ENCODE measurements at regions not wholly inside any gene's neighbourhood (a gene's known extent, or its start where the extent isn't known, plus 50 kb on each side); places are given as distances from the start of the nearest gene placed in this dataset.

- no peak overlapping the region for H3K27ac ChIP-seq (ENCODE audit: low read depth, low read length)
- H3K9me3 ChIP-seq (ENCODE audit: control insufficient read depth in 5 of 5, low read length in 5 of 5): peaks cover 0 to 6% (median 4%) of the 10 kb centered on the region in 5 donors
- no peaks in the 10 kb centered on the region for H3K27me3 ChIP-seq (ENCODE audit: control insufficient read depth in 5 of 5, insufficient read depth in 4 of 5, low read length in 5 of 5)
- no peak overlapping the region for H3K9ac ChIP-seq (ENCODE audit: low read length in 5 of 5)
- peaks cover 0 to 12% (median 10%) of the 10 kb centered on the region in 5 donors for H3K4me1 ChIP-seq (ENCODE audit: control insufficient read depth in 5 of 5, insufficient read depth in 5 of 5, low read length in 5 of 5)
- no peak overlapping the region for H3K4me3 ChIP-seq (ENCODE audit: low read depth in 1 of 5, low read length in 5 of 5)
- H3K36me3 ChIP-seq (ENCODE audit: control insufficient read depth in 5 of 5, insufficient read depth in 5 of 5, low read length in 5 of 5): no peaks in the 10 kb centered on the region
These were observed 188.2 kb upstream of the RUNX1 start for GRCh38 chr21:35237287-35237686.

- H3K9ac ChIP-seq (ENCODE audit: low read length in 5 of 5): no peak overlapping the region
- H3K4me3 ChIP-seq (ENCODE audit: low read depth in 1 of 5, low read length in 5 of 5): no peak overlapping the region
- no peak overlapping the region for H3K27ac ChIP-seq (ENCODE audit: low read depth, low read length)
- peaks cover 0 to 6% (median 4%) of the 10 kb centered on the region in 5 donors for H3K9me3 ChIP-seq (ENCODE audit: control insufficient read depth in 5 of 5, low read length in 5 of 5)
- H3K27me3 ChIP-seq (ENCODE audit: control insufficient read depth in 5 of 5, insufficient read depth in 4 of 5, low read length in 5 of 5): no peaks in the 10 kb centered on the region
- H3K36me3 ChIP-seq (ENCODE audit: control insufficient read depth in 5 of 5, insufficient read depth in 5 of 5, low read length in 5 of 5): no peaks in the 10 kb centered on the region
- H3K4me1 ChIP-seq (ENCODE audit: control insufficient read depth in 5 of 5, insufficient read depth in 5 of 5, low read length in 5 of 5): peaks cover 0 to 12% (median 10%) of the 10 kb centered on the region in 5 donors
These were observed 187.0 kb upstream of the RUNX1 start for GRCh38 chr21:35236090-35236489.

- H3K9me3 ChIP-seq (ENCODE audit: control insufficient read depth in 5 of 5, low read length in 5 of 5): peaks cover 0 to 6% (median 4%) of the 10 kb centered on the region in 5 donors
- no peaks in the 10 kb centered on the region for H3K36me3 ChIP-seq (ENCODE audit: control insufficient read depth in 5 of 5, insufficient read depth in 5 of 5, low read length in 5 of 5)
- no peak overlapping the region for H3K4me3 ChIP-seq (ENCODE audit: low read depth in 1 of 5, low read length in 5 of 5)
- H3K27me3 ChIP-seq (ENCODE audit: control insufficient read depth in 5 of 5, insufficient read depth in 4 of 5, low read length in 5 of 5): no peaks in the 10 kb centered on the region
- H3K4me1 ChIP-seq (ENCODE audit: control insufficient read depth in 5 of 5, insufficient read depth in 5 of 5, low read length in 5 of 5): peaks cover 0 to 8% (median 6%) of the 10 kb centered on the region in 5 donors
- no peak overlapping the region for H3K9ac ChIP-seq (ENCODE audit: low read length in 5 of 5)
- no peak overlapping the region for H3K27ac ChIP-seq (ENCODE audit: low read depth, low read length)
These were observed 185.6 kb upstream of the RUNX1 start for GRCh38 chr21:35234725-35235124.

GRCh38 chr21:35233756-35234155 lies 184.7 kb upstream of the RUNX1 start:
- Histone ChIP-seq H3K27me3 (ENCODE audit: control insufficient read depth in 5 of 5, insufficient read depth in 4 of 5, low read length in 5 of 5) (no peaks in the 10 kb centered on the region), H3K9me3 (ENCODE audit: control insufficient read depth in 5 of 5, low read length in 5 of 5) (peaks cover 0 to 6% (median 4%) of the 10 kb centered on the region in 5 donors), H3K36me3 (ENCODE audit: control insufficient read depth in 5 of 5, insufficient read depth in 5 of 5, low read length in 5 of 5) (no peaks in the 10 kb centered on the region), H3K4me3 (ENCODE audit: low read depth in 1 of 5, low read length in 5 of 5) (no peak overlapping the region), H3K27ac (ENCODE audit: low read depth, low read length) (no peak overlapping the region), H3K4me1 (ENCODE audit: control insufficient read depth in 5 of 5, insufficient read depth in 5 of 5, low read length in 5 of 5) (no peaks in the 10 kb centered on the region), H3K9ac (ENCODE audit: low read length in 5 of 5) (no peak overlapping the region)

- Histone ChIP-seq H3K27ac (ENCODE audit: low read depth, low read length) (no peak overlapping the region), H3K4me3 (ENCODE audit: low read depth in 1 of 5, low read length in 5 of 5) (no peak overlapping the region), H3K36me3 (ENCODE audit: control insufficient read depth in 5 of 5, insufficient read depth in 5 of 5, low read length in 5 of 5) (no peaks in the 10 kb centered on the region), H3K4me1 (ENCODE audit: control insufficient read depth in 5 of 5, insufficient read depth in 5 of 5, low read length in 5 of 5) (peaks cover 0 to 1% (median 0%) of the 10 kb centered on the region in 5 donors), H3K9me3 (ENCODE audit: control insufficient read depth in 5 of 5, low read length in 5 of 5) (peaks cover 0 to 6% (median 4%) of the 10 kb centered on the region in 5 donors), H3K9ac (ENCODE audit: low read length in 5 of 5) (no peak overlapping the region), H3K27me3 (ENCODE audit: control insufficient read depth in 5 of 5, insufficient read depth in 4 of 5, low read length in 5 of 5) (no peaks in the 10 kb centered on the region)
These were observed 183.6 kb upstream of the RUNX1 start for GRCh38 chr21:35232545-35233176.

- Histone ChIP-seq H3K36me3 (ENCODE audit: control insufficient read depth in 5 of 5, insufficient read depth in 5 of 5, low read length in 5 of 5) (no peaks in the 10 kb centered on the region), H3K4me1 (ENCODE audit: control insufficient read depth in 5 of 5, insufficient read depth in 5 of 5, low read length in 5 of 5) (peaks cover 3 to 16% (median 12%) of the 10 kb centered on the region in 5 donors), H3K27me3 (ENCODE audit: control insufficient read depth in 5 of 5, insufficient read depth in 4 of 5, low read length in 5 of 5) (no peaks in the 10 kb centered on the region), H3K4me3 (ENCODE audit: low read depth in 1 of 5, low read length in 5 of 5) (no peak overlapping the region), H3K9ac (ENCODE audit: low read length in 5 of 5) (no peak overlapping the region), H3K27ac (ENCODE audit: low read depth, low read length) (no peak overlapping the region), H3K9me3 (ENCODE audit: control insufficient read depth in 5 of 5, low read length in 5 of 5) (peaks cover 0 to 4% (median 4%) of the 10 kb centered on the region in 5 donors)
These were observed 182.0 kb upstream of the RUNX1 start for GRCh38 chr21:35231090-35231489.

- Histone ChIP-seq H3K36me3 (ENCODE audit: control insufficient read depth in 5 of 5, insufficient read depth in 5 of 5, low read length in 5 of 5) (no peaks in the 10 kb centered on the region), H3K9ac (ENCODE audit: low read length in 5 of 5) (no peak overlapping the region), H3K27ac (ENCODE audit: low read depth, low read length) (no peak overlapping the region), H3K9me3 (ENCODE audit: control insufficient read depth in 5 of 5, low read length in 5 of 5) (no peaks in the 10 kb centered on the region), H3K4me3 (ENCODE audit: low read depth in 1 of 5, low read length in 5 of 5) (no peak overlapping the region), H3K4me1 (ENCODE audit: control insufficient read depth in 5 of 5, insufficient read depth in 5 of 5, low read length in 5 of 5) (peaks cover 5 to 27% (median 20%) of the 10 kb centered on the region in 5 donors), H3K27me3 (ENCODE audit: control insufficient read depth in 5 of 5, insufficient read depth in 4 of 5, low read length in 5 of 5) (no peaks in the 10 kb centered on the region)
These were observed 180.2 kb upstream of the RUNX1 start for GRCh38 chr21:35229290-35229689.

GRCh38 chr21:35227786-35228185 lies 178.7 kb upstream of the RUNX1 start:
- Histone ChIP-seq H3K36me3 (ENCODE audit: control insufficient read depth in 5 of 5, insufficient read depth in 5 of 5, low read length in 5 of 5) (no peaks in the 10 kb centered on the region), H3K9me3 (ENCODE audit: control insufficient read depth in 5 of 5, low read length in 5 of 5) (no peaks in the 10 kb centered on the region), H3K9ac (ENCODE audit: low read length in 5 of 5) (no peak overlapping the region), H3K27ac (ENCODE audit: low read depth, low read length) (no peak overlapping the region), H3K4me1 (ENCODE audit: control insufficient read depth in 5 of 5, insufficient read depth in 5 of 5, low read length in 5 of 5) (peaks cover 5 to 34% (median 26%) of the 10 kb centered on the region in 5 donors), H3K4me3 (ENCODE audit: low read depth in 1 of 5, low read length in 5 of 5) (no peak overlapping the region), H3K27me3 (ENCODE audit: control insufficient read depth in 5 of 5, insufficient read depth in 4 of 5, low read length in 5 of 5) (no peaks in the 10 kb centered on the region)

GRCh38 chr21:35226968-35227744 lies 178.1 kb upstream of the RUNX1 start:
- Histone ChIP-seq H3K27ac (ENCODE audit: low read depth, low read length) (peak overlapping the region; percentile 88), H3K4me1 (ENCODE audit: control insufficient read depth in 5 of 5, insufficient read depth in 5 of 5, low read length in 5 of 5) (peaks cover 5 to 40% (median 32%) of the 10 kb centered on the region in 5 donors), H3K9ac (ENCODE audit: low read length in 5 of 5) (peak overlapping the region in 2 of 5 donors; percentile 8 to 54), H3K4me3 (ENCODE audit: low read depth in 1 of 5, low read length in 5 of 5) (no peak overlapping the region), H3K9me3 (ENCODE audit: control insufficient read depth in 5 of 5, low read length in 5 of 5) (no peaks in the 10 kb centered on the region), H3K36me3 (ENCODE audit: control insufficient read depth in 5 of 5, insufficient read depth in 5 of 5, low read length in 5 of 5) (no peaks in the 10 kb centered on the region), H3K27me3 (ENCODE audit: control insufficient read depth in 5 of 5, insufficient read depth in 4 of 5, low read length in 5 of 5) (no peaks in the 10 kb centered on the region)

GRCh38 chr21:35226328-35226727 lies 177.2 kb upstream of the RUNX1 start:
- Histone ChIP-seq H3K27ac (ENCODE audit: low read depth, low read length) (peak overlapping the region; percentile 88), H3K9ac (ENCODE audit: low read length in 5 of 5) (peak overlapping the region in 2 of 5 donors; percentile 57 to 63), H3K4me1 (ENCODE audit: control insufficient read depth in 5 of 5, insufficient read depth in 5 of 5, low read length in 5 of 5) (peaks cover 5 to 43% (median 34%) of the 10 kb centered on the region in 5 donors), H3K9me3 (ENCODE audit: control insufficient read depth in 5 of 5, low read length in 5 of 5) (no peaks in the 10 kb centered on the region), H3K27me3 (ENCODE audit: control insufficient read depth in 5 of 5, insufficient read depth in 4 of 5, low read length in 5 of 5) (no peaks in the 10 kb centered on the region), H3K4me3 (ENCODE audit: low read depth in 1 of 5, low read length in 5 of 5) (no peak overlapping the region), H3K36me3 (ENCODE audit: control insufficient read depth in 5 of 5, insufficient read depth in 5 of 5, low read length in 5 of 5) (no peaks in the 10 kb centered on the region)

Data from subcutaneous abdominal adipose tissue (tissue), 5 donors.